HepG2 (cell line): ENCODE measurements at regions not wholly inside any gene's neighbourhood (a gene's known extent, or its start where the extent isn't known, plus 50 kb on each side); places are given as distances from the start of the nearest gene placed in this dataset.

Source experiments
- ATAC-seq: fragments of 200-7000 bp; cut with Tn5 transposase; 3 replicates; pipeline ENCODE4 v1.9.1; 2020; ENCODE audit warnings: mild to moderate bottlenecking, moderate library complexity
- BruUV-seq: library from RNA; stranded (reverse); fragments of 400-500 nt; replicated peaks from 2 replicates; lab custom pipeline; 2021; lab: Mats Ljungman, UMichigan
- CTCF ChIA-PET: fragments of 300-600 bp; formaldehyde crosslinking; extraction: SDS; loops from one replicate; lab custom pipeline; 2021; ENCODE audit warnings: low total read pairs, inconsistent platforms, low intra/inter-chr PET ratio; lab: Yijun Ruan, JAX
- POLR2A ChIA-PET: fragments of 350-600 bp; sonication (Branson Sonifier 250); formaldehyde crosslinking; loops from one replicate; lab custom pipeline; 2020; ENCODE audit warnings: antibody characterized with exemption, inconsistent platforms; lab: Yijun Ruan, JAX
- DNase-seq: peaks from one replicate; pipeline ENCODE4 v3.0.0-alpha.2; 2015; ENCODE audit warnings: low spot score
- FAIRE-seq: peaks from 3 replicates; lab custom pipeline; 2011; peaks lifted over from hg19 to GRCh38; lab: Jason Lieb, UNC
- H2AFZ ChIP-seq: one replicate; pipeline ENCODE4 v1.6.1; 2011; ENCODE audit warnings: low read length, inconsistent platforms
- H3K27ac ChIP-seq: fragments of 300-600 bp; 3 replicates; pipeline ENCODE4 v1.8.0; 2011; ENCODE audit warnings: mixed run types, mild to moderate bottlenecking, mixed read lengths, low read length, inconsistent platforms; ENCODE audit not compliant: insufficient read depth; ENCODE audit errors: extremely low read length
- H3K27me3 ChIP-seq, 2 experiments: fragments of 200-600 bp in 1 of 2; 2 replicates in 1 of 2; 3 replicates in 1 of 2; pipeline versions ENCODE4 v1.6.0 to v1.8.0; 2011; ENCODE audit warnings: low read length in 2 of 2, mild to moderate bottlenecking in 2 of 2, moderate library complexity in 2 of 2, inconsistent platforms in 1 of 2; ENCODE audit not compliant: insufficient read depth in 2 of 2, control insufficient read depth in 1 of 2
- H3K36me3 ChIP-seq, 2 experiments: fragments of 200-600 bp in 1 of 2; replicated peaks in 1 of 2; 2 replicates in 1 of 2; 3 replicates in 1 of 2; pipeline versions ENCODE4 v1.5.1 to v1.8.0; 2011; ENCODE audit warnings: low read length in 2 of 2, inconsistent platforms in 1 of 2; ENCODE audit not compliant: insufficient read depth in 2 of 2, control insufficient read depth in 1 of 2
- H3K4me1 ChIP-seq: 2 replicates; pipeline ENCODE4 v1.5.1; 2012; ENCODE audit warnings: low read length, inconsistent platforms; ENCODE audit not compliant: insufficient read depth
- H3K4me2 ChIP-seq: 2 replicates; pipeline ENCODE4 v1.6.0; 2011; ENCODE audit warnings: low read depth, low read length, inconsistent platforms
- H3K4me3 ChIP-seq, 3 experiments: fragments of 200-600 bp in 1 of 3; sonication (generic), shearing (Covaris generic) in 1 of 3; replicated peaks in 1 of 3; 2 replicates each; pipeline ENCODE4 v1.5.1; 2011 to 2016; ENCODE audit warnings: low read length in 3 of 3, inconsistent platforms in 2 of 3, low read depth in 2 of 3, mild to moderate bottlenecking in 2 of 3, control low read depth in 1 of 3, mixed read lengths in 1 of 3; ENCODE audit not compliant: insufficient read depth in 1 of 3
- H3K79me2 ChIP-seq: one replicate; pipeline ENCODE4 v1.6.1; 2011; ENCODE audit warnings: low read length, inconsistent platforms; ENCODE audit not compliant: insufficient read depth
- H3K9ac ChIP-seq: 2 replicates; pipeline ENCODE4 v1.6.0; 2011; ENCODE audit warnings: mild to moderate bottlenecking, low read depth, low read length, inconsistent platforms; ENCODE audit not compliant: insufficient read depth
- H3K9me3 ChIP-seq: 2 replicates; pipeline ENCODE4 v1.5.1; 2012; ENCODE audit warnings: mild to moderate bottlenecking, low read length
- H4K20me1 ChIP-seq: 2 replicates; pipeline ENCODE4 v1.6.0; 2011; ENCODE audit warnings: inconsistent platforms, mild to moderate bottlenecking, low read length, moderate library complexity; ENCODE audit not compliant: insufficient read depth
- ARID2 ChIP-seq: sonication (generic); formaldehyde crosslinking; IDR thresholded peaks from 2 replicates; pipeline ENCODE4 v1.8.1; 2022; ENCODE audit warnings: mild to moderate bottlenecking, missing genetic modification reagents, borderline replicate concordance
- KMT2A ChIP-seq: sonication (generic); formaldehyde crosslinking; IDR thresholded peaks from 2 replicates; pipeline ENCODE4 v1.4.0; 2020; ENCODE audit warnings: missing genetic modification reagents
- MEIS2 ChIP-seq: sonication (generic); formaldehyde crosslinking; IDR thresholded peaks from 2 replicates; pipeline ENCODE4 v1.9.0; 2021; ENCODE audit warnings: mild to moderate bottlenecking, missing genetic modification reagents
- PRMT3 ChIP-seq: sonication (generic); formaldehyde crosslinking; IDR thresholded peaks from 2 replicates; pipeline ENCODE4 v1.8.1; 2022; ENCODE audit warnings: low read depth, mild to moderate bottlenecking, moderate library complexity, missing genetic modification reagents, borderline replicate concordance
- REPIN1 ChIP-seq: sonication (generic); formaldehyde crosslinking; IDR thresholded peaks from 2 replicates; pipeline ENCODE4 v1.8.0; 2022; ENCODE audit warnings: missing genetic modification reagents, low read depth, mild to moderate bottlenecking, borderline replicate concordance
- SP4 ChIP-seq: sonication (generic); formaldehyde crosslinking; IDR thresholded peaks from 2 replicates; pipeline ENCODE4 v1.8.1; 2023; ENCODE audit warnings: mild to moderate bottlenecking, missing genetic modification reagents
- ZMYM4 ChIP-seq: sonication (generic); formaldehyde crosslinking; IDR thresholded peaks from 2 replicates; pipeline ENCODE4 v1.8.1; 2023; ENCODE audit warnings: mild to moderate bottlenecking, missing genetic modification reagents
- WGBS: methylation state at CpG from one replicate; pipeline ENCODE4 v1.1.6; 2017; ENCODE audit warnings: low lambda C conversion rate; 5-methylcytosine and 5-hydroxymethylcytosine counted together
- in situ Hi-C: cut with HindIII; loops from 2 replicates; pipeline ENCODE4 v1.10.0; 2017; ENCODE audit warnings: low pct_unique_long_range_greater_than_20kb; ENCODE audit not compliant: extremely low pct_ligation_motif_present
- intact Hi-C: fragments of 100-400 bp; cut with micrococcal nuclease; formaldehyde crosslinking; loops from one replicate; pipeline ENCODE4 v1.10.0; 2022; ENCODE audit not compliant: unreplicated experiment
- TF ChIP-seq, protein P1 (sequence below): IDR thresholded peaks from 2 replicates; pipeline ENCODE4 v1.6.1; 2016; ENCODE audit warnings: missing compliant biosample characterization, missing genetic modification reagents, borderline replicate concordance
- TF ChIP-seq, protein P2 (sequence below): sonication (generic); formaldehyde crosslinking; IDR thresholded peaks from 2 replicates; pipeline ENCODE4 v1.8.0; 2022; ENCODE audit warnings: mild to moderate bottlenecking, missing genetic modification reagents
- TF ChIP-seq, protein P3 (sequence below): sonication (generic); formaldehyde crosslinking; IDR thresholded peaks from 2 replicates; pipeline ENCODE4 v1.8.0; 2022; ENCODE audit warnings: mild to moderate bottlenecking, missing genetic modification reagents, moderate library complexity
- TF ChIP-seq, protein P4 (sequence below): sonication (generic); formaldehyde crosslinking; IDR thresholded peaks from 2 replicates; pipeline ENCODE4 v1.4.0; 2020; ENCODE audit warnings: missing genetic modification reagents
- TF ChIP-seq, protein P5 (sequence below): sonication (generic); formaldehyde crosslinking; IDR thresholded peaks from 2 replicates; pipeline ENCODE4 v1.4.0; 2020; ENCODE audit warnings: missing genetic modification reagents, borderline replicate concordance

DNA sequence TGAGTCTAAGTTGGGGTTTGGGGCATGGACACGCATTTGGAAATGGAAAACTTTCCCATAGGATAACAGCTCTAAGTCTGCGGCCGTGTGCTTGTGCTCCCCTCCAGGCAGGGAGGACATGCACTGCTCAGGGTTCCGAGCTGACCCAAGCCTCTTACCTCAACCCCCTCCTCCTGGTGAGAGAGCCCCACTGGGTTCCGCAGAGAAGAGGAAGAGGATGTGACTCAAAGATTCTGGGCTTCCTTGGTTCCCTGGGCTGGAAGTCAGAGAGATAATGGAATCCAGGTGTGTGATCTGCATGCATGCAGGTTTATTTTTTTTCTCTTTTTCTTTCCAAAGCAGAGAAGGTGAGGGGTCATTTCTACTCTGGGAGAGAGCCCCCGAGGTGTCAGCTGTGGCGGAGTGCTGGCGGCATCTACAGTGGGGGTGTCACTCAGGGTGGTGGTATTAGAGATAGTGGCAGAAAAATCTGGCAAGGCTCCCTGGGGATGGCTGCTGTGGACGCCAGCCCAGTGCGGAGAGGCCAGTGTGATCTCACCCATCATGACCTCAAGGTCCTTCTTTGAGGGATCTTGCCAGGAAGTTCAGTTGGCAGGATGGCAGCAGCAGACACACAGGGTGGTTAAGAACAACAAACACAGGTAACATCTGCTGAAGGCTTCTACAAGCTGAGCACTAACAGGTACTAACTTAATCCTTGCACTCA, 168.7 kb upstream of the HAND2 start:
- Histone ChIP-seq H4K20me1 (no peaks in the 10 kb centered on the region), H3K27ac (no peak overlapping the region), H3K4me2 (no peak overlapping the region), H3K4me3 (no peak overlapping the region), H3K27me3 (no peaks in the 10 kb centered on the region), H3K36me3 (no peaks in the 10 kb centered on the region), H3K79me2 (no peaks in the 10 kb centered on the region), H3K9ac (no peak overlapping the region), H3K4me1 (no peaks in the 10 kb centered on the region), H3K9me3 (no peaks in the 10 kb centered on the region), H2AFZ (no peak overlapping the region)
- intact Hi-C loops (no loop called here), in situ Hi-C loops (no loop called here)
- DNase-seq (no peak), FAIRE-seq (no peak), ATAC-seq (no peak)
- WGBS: 11% methylated on average over 6 of the region's 10 CpGs
- no TSS peak for BruUV-seq
- POLR2A ChIA-PET: no interaction called here
- CTCF ChIA-PET: no interaction called here
- TF ChIP-seq, protein P1, sequence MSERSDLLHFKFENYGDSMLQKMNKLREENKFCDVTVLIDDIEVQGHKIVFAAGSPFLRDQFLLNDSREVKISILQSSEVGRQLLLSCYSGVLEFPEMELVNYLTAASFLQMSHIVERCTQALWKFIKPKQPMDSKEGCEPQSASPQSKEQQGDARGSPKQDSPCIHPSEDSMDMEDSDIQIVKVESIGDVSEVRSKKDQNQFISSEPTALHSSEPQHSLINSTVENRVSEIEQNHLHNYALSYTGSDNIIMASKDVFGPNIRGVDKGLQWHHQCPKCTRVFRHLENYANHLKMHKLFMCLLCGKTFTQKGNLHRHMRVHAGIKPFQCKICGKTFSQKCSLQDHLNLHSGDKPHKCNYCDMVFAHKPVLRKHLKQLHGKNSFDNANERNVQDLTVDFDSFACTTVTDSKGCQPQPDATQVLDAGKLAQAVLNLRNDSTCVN (CRISPR knock-in tag): no peak
- TF ChIP-seq PRMT3 (CRISPR knock-in tag): no peak
- TF ChIP-seq MEIS2 (CRISPR knock-in tag): no peak
- no peak for TF ChIP-seq ARID2
- TF ChIP-seq, protein P2, sequence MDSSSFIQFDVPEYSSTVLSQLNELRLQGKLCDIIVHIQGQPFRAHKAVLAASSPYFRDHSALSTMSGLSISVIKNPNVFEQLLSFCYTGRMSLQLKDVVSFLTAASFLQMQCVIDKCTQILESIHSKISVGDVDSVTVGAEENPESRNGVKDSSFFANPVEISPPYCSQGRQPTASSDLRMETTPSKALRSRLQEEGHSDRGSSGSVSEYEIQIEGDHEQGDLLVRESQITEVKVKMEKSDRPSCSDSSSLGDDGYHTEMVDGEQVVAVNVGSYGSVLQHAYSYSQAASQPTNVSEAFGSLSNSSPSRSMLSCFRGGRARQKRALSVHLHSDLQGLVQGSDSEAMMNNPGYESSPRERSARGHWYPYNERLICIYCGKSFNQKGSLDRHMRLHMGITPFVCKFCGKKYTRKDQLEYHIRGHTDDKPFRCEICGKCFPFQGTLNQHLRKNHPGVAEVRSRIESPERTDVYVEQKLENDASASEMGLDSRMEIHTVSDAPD (CRISPR knock-in tag): no peak
- TF ChIP-seq KMT2A (CRISPR knock-in tag): no peak
- TF ChIP-seq REPIN1 (CRISPR knock-in tag): no peak
- TF ChIP-seq, protein P3, sequence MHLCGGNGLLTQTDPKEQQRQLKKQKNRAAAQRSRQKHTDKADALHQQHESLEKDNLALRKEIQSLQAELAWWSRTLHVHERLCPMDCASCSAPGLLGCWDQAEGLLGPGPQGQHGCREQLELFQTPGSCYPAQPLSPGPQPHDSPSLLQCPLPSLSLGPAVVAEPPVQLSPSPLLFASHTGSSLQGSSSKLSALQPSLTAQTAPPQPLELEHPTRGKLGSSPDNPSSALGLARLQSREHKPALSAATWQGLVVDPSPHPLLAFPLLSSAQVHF: no peak
- no peak for TF ChIP-seq SP4
- TF ChIP-seq, protein P4, sequence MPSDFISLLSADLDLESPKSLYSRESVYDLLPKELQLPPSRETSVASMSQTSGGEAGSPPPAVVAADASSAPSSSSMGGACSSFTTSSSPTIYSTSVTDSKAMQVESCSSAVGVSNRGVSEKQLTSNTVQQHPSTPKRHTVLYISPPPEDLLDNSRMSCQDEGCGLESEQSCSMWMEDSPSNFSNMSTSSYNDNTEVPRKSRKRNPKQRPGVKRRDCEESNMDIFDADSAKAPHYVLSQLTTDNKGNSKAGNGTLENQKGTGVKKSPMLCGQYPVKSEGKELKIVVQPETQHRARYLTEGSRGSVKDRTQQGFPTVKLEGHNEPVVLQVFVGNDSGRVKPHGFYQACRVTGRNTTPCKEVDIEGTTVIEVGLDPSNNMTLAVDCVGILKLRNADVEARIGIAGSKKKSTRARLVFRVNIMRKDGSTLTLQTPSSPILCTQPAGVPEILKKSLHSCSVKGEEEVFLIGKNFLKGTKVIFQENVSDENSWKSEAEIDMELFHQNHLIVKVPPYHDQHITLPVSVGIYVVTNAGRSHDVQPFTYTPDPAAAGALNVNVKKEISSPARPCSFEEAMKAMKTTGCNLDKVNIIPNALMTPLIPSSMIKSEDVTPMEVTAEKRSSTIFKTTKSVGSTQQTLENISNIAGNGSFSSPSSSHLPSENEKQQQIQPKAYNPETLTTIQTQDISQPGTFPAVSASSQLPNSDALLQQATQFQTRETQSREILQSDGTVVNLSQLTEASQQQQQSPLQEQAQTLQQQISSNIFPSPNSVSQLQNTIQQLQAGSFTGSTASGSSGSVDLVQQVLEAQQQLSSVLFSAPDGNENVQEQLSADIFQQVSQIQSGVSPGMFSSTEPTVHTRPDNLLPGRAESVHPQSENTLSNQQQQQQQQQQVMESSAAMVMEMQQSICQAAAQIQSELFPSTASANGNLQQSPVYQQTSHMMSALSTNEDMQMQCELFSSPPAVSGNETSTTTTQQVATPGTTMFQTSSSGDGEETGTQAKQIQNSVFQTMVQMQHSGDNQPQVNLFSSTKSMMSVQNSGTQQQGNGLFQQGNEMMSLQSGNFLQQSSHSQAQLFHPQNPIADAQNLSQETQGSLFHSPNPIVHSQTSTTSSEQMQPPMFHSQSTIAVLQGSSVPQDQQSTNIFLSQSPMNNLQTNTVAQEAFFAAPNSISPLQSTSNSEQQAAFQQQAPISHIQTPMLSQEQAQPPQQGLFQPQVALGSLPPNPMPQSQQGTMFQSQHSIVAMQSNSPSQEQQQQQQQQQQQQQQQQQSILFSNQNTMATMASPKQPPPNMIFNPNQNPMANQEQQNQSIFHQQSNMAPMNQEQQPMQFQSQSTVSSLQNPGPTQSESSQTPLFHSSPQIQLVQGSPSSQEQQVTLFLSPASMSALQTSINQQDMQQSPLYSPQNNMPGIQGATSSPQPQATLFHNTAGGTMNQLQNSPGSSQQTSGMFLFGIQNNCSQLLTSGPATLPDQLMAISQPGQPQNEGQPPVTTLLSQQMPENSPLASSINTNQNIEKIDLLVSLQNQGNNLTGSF (CRISPR knock-in tag): no peak
- TF ChIP-seq, protein P5, sequence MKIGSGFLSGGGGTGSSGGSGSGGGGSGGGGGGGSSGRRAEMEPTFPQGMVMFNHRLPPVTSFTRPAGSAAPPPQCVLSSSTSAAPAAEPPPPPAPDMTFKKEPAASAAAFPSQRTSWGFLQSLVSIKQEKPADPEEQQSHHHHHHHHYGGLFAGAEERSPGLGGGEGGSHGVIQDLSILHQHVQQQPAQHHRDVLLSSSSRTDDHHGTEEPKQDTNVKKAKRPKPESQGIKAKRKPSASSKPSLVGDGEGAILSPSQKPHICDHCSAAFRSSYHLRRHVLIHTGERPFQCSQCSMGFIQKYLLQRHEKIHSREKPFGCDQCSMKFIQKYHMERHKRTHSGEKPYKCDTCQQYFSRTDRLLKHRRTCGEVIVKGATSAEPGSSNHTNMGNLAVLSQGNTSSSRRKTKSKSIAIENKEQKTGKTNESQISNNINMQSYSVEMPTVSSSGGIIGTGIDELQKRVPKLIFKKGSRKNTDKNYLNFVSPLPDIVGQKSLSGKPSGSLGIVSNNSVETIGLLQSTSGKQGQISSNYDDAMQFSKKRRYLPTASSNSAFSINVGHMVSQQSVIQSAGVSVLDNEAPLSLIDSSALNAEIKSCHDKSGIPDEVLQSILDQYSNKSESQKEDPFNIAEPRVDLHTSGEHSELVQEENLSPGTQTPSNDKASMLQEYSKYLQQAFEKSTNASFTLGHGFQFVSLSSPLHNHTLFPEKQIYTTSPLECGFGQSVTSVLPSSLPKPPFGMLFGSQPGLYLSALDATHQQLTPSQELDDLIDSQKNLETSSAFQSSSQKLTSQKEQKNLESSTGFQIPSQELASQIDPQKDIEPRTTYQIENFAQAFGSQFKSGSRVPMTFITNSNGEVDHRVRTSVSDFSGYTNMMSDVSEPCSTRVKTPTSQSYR (CRISPR knock-in tag): no peak
- no peak for TF ChIP-seq ZMYM4 (CRISPR knock-in tag)
